CD4-positive, alpha-beta T cell treated with Interleukin-6 at 100 ng/mL for 8 hours (primary cell): ENCODE measurements at regions not wholly inside any gene's neighbourhood (a gene's known extent, or its start where the extent isn't known, plus 50 kb on each side); places are given as distances from the start of the nearest gene placed in this dataset.
"Not testable (repeated sequence)": the region's sequence is repeated elsewhere in the genome, so short reads cannot be mapped to it uniquely, and the experiment has no call there.

Experiments used
- DNase-seq: peaks from one replicate; pipeline ENCODE4 v3.0.0-alpha.2; 2020; ENCODE audit warnings: mixed read lengths, low spot score

- no peak for DNase-seq
Measured at GRCh38 chr1:112818990-112819689, 104.0 kb upstream of the PPM1J start.

- DNase-seq = no peak
Measured at GRCh38 chr1:112817555-112818373, 102.6 kb upstream of the PPM1J start.

DNA sequence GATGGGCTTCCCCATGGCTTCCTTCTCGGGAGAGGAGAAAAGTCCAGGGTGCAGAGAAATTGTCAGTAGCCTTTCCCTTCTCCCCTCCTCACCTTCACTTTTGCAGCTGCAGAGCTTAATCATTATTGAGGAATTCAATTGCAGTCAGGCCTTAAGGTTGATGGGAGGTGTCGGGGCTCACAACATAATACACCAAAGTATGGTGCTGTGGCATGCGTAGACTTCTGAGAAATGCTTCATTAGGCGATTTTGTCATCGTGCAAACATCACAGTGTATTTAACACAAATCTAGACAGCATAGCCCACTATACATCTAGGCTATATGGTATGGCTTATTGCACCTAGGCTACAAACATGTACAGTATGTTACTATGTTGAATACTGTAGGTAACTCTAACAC is 100.2 kb upstream of the PPM1J start:
- DNase-seq = no peak

DNA sequence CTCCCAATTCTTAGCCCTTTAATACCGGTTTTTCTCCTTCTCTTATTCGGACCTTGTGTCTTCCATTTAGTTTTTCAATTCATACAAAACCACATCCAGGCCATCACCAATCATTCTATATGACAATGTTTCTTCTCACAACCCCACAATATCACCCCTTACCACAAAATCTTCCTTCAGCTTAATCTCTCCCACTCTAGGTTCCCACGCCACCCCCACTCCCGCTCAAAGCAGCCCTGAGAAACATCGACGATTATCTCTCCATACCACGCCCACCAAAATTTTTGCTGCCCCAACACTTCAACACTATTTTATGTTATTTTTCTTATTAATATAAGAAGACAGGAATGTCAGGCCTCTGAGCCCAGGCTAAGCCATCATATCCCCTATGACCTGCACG is 99.5 kb upstream of the PPM1J start:
- DNase-seq = not testable (repeated sequence)

DNA sequence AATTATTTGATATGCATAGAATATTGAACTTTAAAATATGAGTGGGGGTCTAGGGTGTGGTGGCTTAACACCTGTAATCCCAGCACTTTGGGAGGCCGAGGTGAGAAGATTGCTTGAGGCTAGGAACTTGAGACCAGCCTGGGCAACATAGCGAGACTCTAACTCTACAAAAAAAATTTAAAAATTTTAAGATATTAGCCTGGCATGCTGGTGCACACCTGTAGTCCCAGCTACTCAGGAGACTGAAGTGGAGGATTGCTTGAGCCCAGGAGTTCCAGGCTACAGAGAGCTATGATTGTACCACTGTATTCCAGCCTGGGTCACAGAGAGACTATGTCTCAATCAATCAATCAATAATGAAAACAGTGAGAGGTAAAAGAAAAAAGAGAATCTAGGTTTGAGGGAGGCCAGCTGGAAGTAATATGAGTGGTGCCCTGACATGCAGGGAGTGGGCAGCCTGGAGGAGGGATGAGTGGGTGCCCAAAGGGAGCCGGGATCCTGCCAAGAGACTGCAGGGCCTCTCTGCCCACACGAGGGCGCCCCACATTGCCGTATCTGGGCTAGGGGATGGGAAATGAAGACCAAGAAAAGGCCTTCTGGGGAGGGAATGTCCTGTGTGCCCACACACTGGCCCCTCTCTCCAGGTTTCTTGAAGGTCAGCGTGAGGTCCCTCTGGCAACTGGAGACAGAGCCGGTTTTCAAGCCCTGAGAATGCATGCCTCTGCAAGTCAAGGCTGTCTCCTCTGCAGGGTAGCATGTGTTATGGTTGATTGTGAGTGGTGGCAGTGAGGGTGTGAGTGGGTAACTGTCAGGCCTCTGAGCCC is 93.9 kb upstream of the PPM1J start:
- DNase-seq = peak; percentile 41

DNA sequence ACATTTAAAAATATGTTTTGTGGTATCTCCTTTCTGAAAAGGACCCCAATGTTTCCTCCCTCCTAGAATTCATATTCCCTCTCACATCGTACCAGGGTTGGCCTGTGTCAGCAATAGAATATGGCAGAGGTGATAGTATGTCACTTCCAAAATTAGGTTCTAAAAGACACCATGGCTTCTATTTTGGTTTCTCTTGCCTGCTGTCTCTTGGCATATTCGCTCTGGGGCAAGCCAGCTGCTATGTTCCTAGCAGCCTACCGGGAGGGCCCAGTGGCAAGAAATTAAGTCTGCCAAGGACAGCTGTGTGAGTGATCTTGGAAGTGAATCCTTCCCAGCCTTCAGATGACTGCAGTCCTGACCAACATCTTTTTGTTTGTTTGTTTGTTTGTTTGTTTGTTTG is 92.9 kb upstream of the PPM1J start:
- DNase-seq = no peak

DNA sequence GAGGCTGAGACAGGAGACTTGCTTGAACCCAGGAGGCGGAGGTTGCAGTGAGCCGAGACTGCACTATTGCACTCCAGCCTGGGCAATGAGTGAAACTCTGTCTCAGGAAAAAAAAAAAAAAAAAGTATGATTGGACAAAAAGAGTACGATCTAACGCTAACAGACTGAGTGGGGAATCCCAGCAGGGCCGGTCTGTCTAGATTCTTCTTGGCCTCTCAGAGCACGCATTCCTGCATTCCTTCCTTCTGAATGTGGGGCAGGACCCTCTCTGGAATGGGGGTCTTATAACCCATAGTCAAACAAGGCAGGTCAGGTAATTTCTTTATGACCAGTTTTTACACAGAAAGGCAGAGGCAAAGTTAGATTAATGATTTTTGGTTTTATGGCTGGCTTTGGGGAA is 92.0 kb upstream of the PPM1J start:
- DNase-seq = no peak

- no peak for DNase-seq
Measured at GRCh38 chr1:112806090-112806642, 91.0 kb upstream of the PPM1J start.

GRCh38 chr1:112805155-112805853 is 90.2 kb upstream of the PPM1J start:
- no peak for DNase-seq

GRCh38 chr1:112803906-112804762 is 89.0 kb upstream of the PPM1J start:
- DNase-seq = peak; percentile 19

DNA sequence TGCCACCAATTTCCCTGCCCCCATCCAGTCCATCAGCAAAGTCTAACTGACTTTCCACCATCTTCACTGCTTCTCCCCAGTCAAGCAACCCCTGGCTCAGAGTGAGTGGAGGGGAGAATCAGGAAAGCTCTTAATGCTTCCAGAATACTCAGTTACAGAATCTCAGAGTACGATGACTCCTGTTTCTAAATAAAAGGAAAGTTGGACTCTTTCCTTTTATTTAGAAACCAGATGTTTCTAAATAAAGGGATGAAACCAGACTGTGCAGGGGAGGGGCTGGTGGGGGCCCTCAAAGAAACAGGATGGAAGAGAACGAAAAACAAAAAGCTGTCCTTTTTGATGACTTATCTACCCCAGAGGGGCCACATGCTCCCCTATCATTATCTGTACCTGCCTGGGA is 85.2 kb upstream of the PPM1J start:
- DNase-seq = no peak

- DNase-seq = no peak
Measured at GRCh38 chr1:112798292-112798691, 83.2 kb upstream of the PPM1J start.

GRCh38 chr1:112797224-112797623 is 82.1 kb upstream of the PPM1J start:
- no peak for DNase-seq

- no peak for DNase-seq
Measured at GRCh38 chr1:112794654-112795239, 79.6 kb upstream of the PPM1J start.

DNA sequence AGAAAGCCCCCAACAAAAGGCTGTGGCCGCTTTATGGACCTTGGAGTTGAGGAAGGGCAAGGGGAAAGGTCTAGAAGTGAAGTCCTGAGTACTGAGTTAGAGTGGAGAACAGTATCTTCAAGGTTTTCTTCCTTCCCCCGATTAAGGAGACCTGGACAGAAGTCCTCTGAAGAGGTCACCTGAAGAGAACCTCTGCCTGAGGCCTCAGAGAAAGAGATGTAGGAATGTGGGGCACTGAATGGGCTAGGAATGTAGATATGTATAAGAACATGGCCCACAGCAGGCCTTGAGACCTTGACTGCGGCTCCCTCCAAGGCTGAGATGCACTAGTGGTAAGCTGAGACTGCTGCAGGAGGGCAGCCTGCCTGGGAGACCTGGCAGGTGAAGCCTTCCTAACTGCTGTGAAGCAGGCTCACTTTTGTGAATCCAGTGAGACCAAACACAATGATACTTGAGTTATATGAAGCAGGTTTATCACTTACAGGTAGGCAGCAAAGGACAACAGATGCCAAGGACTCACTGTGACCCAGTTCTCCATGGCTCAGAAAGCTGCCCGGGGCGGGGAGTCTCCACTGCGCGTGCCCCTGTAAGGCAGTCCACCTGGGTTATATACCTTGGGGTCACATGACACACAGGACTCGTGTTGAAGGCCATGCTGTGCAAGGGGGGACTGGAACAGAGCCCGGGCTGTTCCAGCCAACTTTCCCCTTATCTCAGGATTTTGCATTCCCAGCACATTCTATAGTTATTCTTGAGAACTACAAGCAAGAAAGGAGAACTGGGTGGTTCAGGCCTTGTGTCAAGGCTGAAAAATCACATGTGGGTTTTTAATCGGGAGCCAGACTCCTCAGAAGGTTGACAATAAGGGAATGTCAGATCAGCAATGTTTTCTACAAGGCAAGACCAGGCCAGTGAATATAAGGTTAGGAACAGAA is 78.8 kb upstream of the PPM1J start:
- no peak for DNase-seq

GRCh38 chr1:112791723-112792104 is 76.6 kb upstream of the PPM1J start:
- no peak for DNase-seq

- no peak for DNase-seq
Measured at GRCh38 chr1:112790920-112791722, 76.0 kb upstream of the PPM1J start.

- no peak for DNase-seq
Measured at GRCh38 chr1:112788561-112788960, 73.4 kb upstream of the PPM1J start.
